Neuronal stem cell (in vitro differentiated cells): ENCODE measurements at regions not wholly inside any gene's neighbourhood (a gene's known extent, or its start where the extent isn't known, plus 50 kb on each side); places are given as distances from the start of the nearest gene placed in this dataset.

ENCODE experiments used
- DNase-seq: peaks from one replicate; pipeline ENCODE4 v3.0.0-alpha.2; 2013; ENCODE audit warnings: low spot score
- H2AFZ ChIP-seq: one replicate; pipeline ENCODE4 v1.6.1; 2013; ENCODE audit warnings: mild to moderate bottlenecking, low read length, inconsistent platforms
- H2AK5ac ChIP-seq: 2 replicates; pipeline ENCODE4 v1.6.1; 2013; ENCODE audit warnings: low read depth, mild to moderate bottlenecking, inconsistent platforms, low read length, moderate library complexity, mixed read lengths
- H2BK120ac ChIP-seq: 2 replicates; pipeline ENCODE4 v1.6.1; 2013; ENCODE audit warnings: low read depth, mild to moderate bottlenecking, inconsistent platforms, low read length, moderate library complexity, mixed read lengths
- H2BK12ac ChIP-seq: one replicate; pipeline ENCODE4 v1.6.1; 2013; ENCODE audit warnings: low read length, inconsistent platforms
- H2BK15ac ChIP-seq: 2 replicates; pipeline ENCODE4 v1.6.1; 2013; ENCODE audit warnings: mild to moderate bottlenecking, low read length, inconsistent platforms, mixed read lengths
- H2BK5ac ChIP-seq: one replicate; pipeline ENCODE4 v1.6.1; 2013; ENCODE audit warnings: inconsistent platforms, mild to moderate bottlenecking, low read length, moderate library complexity
- H3K14ac ChIP-seq: one replicate; pipeline ENCODE4 v1.6.1; 2013; ENCODE audit warnings: low read length, inconsistent platforms
- H3K18ac ChIP-seq: 2 replicates; pipeline ENCODE4 v1.6.1; 2013; ENCODE audit warnings: low read length, inconsistent platforms
- H3K23ac ChIP-seq: 2 replicates; pipeline ENCODE4 v1.6.1; 2013; ENCODE audit warnings: low read depth, mild to moderate bottlenecking, mixed read lengths, low read length, inconsistent platforms; ENCODE audit not compliant: poor library complexity
- H3K27ac ChIP-seq: replicated peaks from 3 replicates; pipeline ENCODE4 v1.5.1; 2013; ENCODE audit warnings: low read length, inconsistent platforms
- H3K27me3 ChIP-seq, 3 experiments: 2 replicates each; pipeline ENCODE4 v1.6.1; 2013; ENCODE audit warnings: low read length in 3 of 3, mild to moderate bottlenecking in 2 of 3, inconsistent platforms in 1 of 3, low read depth in 1 of 3, mixed read lengths in 1 of 3, moderate library complexity in 1 of 3; ENCODE audit not compliant: control insufficient read depth in 3 of 3, insufficient read depth in 3 of 3
- H3K36me3 ChIP-seq, 2 donors: replicated peaks in 1 of 2; 2 replicates each; pipeline ENCODE4 v1.6.1; 2013; ENCODE audit warnings: low read length in 2 of 2; ENCODE audit not compliant: control insufficient read depth in 2 of 2, insufficient read depth in 2 of 2
- H3K4ac ChIP-seq: 2 replicates; pipeline ENCODE4 v1.6.1; 2013; ENCODE audit warnings: inconsistent platforms, mild to moderate bottlenecking, low read length, moderate library complexity
- H3K4me1 ChIP-seq, 2 donors: 1 replicate in 1 of 2; 2 replicates in 1 of 2; pipeline ENCODE4 v1.6.1; 2013; ENCODE audit warnings: low read length in 2 of 2, low read depth in 1 of 2; ENCODE audit not compliant: control insufficient read depth in 2 of 2, insufficient read depth in 1 of 2
- H3K4me2 ChIP-seq: one replicate; pipeline ENCODE4 v1.6.1; 2013; ENCODE audit warnings: mild to moderate bottlenecking, low read length, inconsistent platforms; ENCODE audit not compliant: insufficient read depth, poor library complexity, severe bottlenecking
- H3K4me3 ChIP-seq, 2 donors: 2 replicates each; pipeline ENCODE4 v1.5.1; 2013; ENCODE audit warnings: low read length in 2 of 2, mild to moderate bottlenecking in 2 of 2, inconsistent platforms in 1 of 2, moderate library complexity in 1 of 2
- H3K79me1 ChIP-seq: one replicate; pipeline ENCODE4 v1.6.1; 2013; ENCODE audit warnings: low read depth, mild to moderate bottlenecking, inconsistent platforms, low read length, moderate library complexity
- H3K9ac ChIP-seq: one replicate; pipeline ENCODE4 v1.6.1; 2013; ENCODE audit warnings: mild to moderate bottlenecking, low read depth, low read length, inconsistent platforms; ENCODE audit not compliant: poor library complexity
- H3K9me3 ChIP-seq, 2 donors: replicated peaks in 1 of 2; 2 replicates each; pipeline versions ENCODE3 to v1.6.1; 2013; ENCODE audit warnings: low read length in 2 of 2, mild to moderate bottlenecking in 2 of 2, inconsistent platforms in 1 of 2, low read depth in 1 of 2, mixed read lengths in 1 of 2, moderate library complexity in 1 of 2; ENCODE audit not compliant: control insufficient read depth in 2 of 2, insufficient read depth in 1 of 2
- H4K8ac ChIP-seq: one replicate; pipeline ENCODE4 v1.6.1; 2013; ENCODE audit warnings: low read depth, mild to moderate bottlenecking, inconsistent platforms, low read length, moderate library complexity
- H4K91ac ChIP-seq: one replicate; pipeline ENCODE4 v1.6.1; 2013; ENCODE audit warnings: low read length, low read depth, mild to moderate bottlenecking, inconsistent platforms; ENCODE audit not compliant: poor library complexity
- WGBS, 2 donors: extraction: QIAGEN DNeasy Blood & Tissue Kit; methylation state at CpG; one replicate each; pipeline ENCODE4 v1.1.7; 2013; ENCODE audit warnings: missing lambda C conversion rate in 2 of 2, mixed read lengths in 1 of 2; ENCODE audit not compliant: insufficient read length in 2 of 2, insufficient replicate concordance in 1 of 2; ENCODE audit errors: extremely low coverage in 2 of 2; 5-methylcytosine and 5-hydroxymethylcytosine counted together

DNA sequence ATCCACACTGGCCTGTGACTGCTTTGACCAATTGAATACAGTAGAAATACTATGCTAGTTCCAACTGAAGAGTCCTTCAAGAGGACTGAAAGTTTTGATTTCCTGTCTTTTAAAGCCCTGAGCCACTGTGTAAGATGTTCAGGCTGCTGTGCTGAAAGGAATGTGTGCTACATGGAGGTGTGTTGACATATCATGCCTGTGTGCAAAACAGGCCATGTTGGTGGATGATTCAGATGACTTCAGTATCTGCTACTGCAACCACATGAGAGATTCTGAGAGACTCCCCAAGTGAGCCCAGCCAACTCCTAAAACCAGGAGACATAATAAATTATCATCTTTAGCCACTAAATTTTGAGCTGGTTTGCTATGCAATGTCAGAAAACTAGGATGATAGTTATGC, 662.9 kb downstream of the ZEB2 start:
- Histone ChIP-seq H3K4me3 (no peak overlapping the region), H3K18ac (no peak overlapping the region), H3K14ac (no peak overlapping the region), H3K27me3 (no peaks in the 10 kb centered on the region), H2BK5ac (no peak overlapping the region), H3K27ac (no peak overlapping the region), H3K9me3 (no peaks in the 10 kb centered on the region), H3K23ac (no peak overlapping the region), H3K4ac (no peak overlapping the region), H2BK15ac (no peak overlapping the region), H3K4me1 (no peaks in the 10 kb centered on the region), H3K9ac (no peak overlapping the region), H4K91ac (no peak overlapping the region), H3K4me2 (no peak overlapping the region), H2BK120ac (no peak overlapping the region), H2AFZ (no peak overlapping the region), H2BK12ac (no peak overlapping the region), H3K36me3 (no peaks in the 10 kb centered on the region), H3K79me1 (no peaks in the 10 kb centered on the region), H4K8ac (no peak overlapping the region), H2AK5ac (no peak overlapping the region)
- no peak for DNase-seq

DNA sequence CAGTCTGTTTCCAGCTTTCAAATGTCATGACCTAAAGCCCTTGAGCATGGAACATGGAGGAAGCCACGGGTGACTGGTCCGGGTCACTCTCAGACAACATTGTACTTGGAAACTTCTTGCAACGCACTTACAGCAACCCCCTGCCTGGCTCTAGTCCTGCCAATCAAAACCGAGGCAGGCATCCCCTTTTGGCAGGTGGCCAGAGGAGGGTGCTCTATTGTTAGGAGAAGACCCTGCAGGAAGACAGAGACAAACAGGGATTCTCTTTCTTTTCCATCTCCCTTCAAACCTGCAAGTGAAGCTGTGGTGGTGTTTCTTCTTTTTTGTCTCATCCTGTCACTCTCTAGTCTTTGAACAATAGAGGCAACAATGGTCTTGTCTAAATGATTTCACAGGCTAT, 667.2 kb downstream of the ZEB2 start:
- Histone ChIP-seq H3K9me3 (no peaks in the 10 kb centered on the region), H2BK12ac (no peak overlapping the region), H3K27ac (no peak overlapping the region), H4K8ac (no peak overlapping the region), H3K23ac (no peak overlapping the region), H2AK5ac (no peak overlapping the region), H3K4me3 (no peak overlapping the region), H3K14ac (no peak overlapping the region), H2AFZ (no peak overlapping the region), H3K36me3 (no peaks in the 10 kb centered on the region), H3K79me1 (no peaks in the 10 kb centered on the region), H3K18ac (no peak overlapping the region), H3K4me1 (no peaks in the 10 kb centered on the region), H3K27me3 (no peaks in the 10 kb centered on the region), H2BK15ac (no peak overlapping the region), H3K4ac (no peak overlapping the region), H3K9ac (no peak overlapping the region), H4K91ac (no peak overlapping the region), H3K4me2 (no peak overlapping the region), H2BK120ac (no peak overlapping the region), H2BK5ac (no peak overlapping the region)
- WGBS, 2 donors: no CpG with 5 or more reads among the region's 4 CpGs
- no peak for DNase-seq

DNA sequence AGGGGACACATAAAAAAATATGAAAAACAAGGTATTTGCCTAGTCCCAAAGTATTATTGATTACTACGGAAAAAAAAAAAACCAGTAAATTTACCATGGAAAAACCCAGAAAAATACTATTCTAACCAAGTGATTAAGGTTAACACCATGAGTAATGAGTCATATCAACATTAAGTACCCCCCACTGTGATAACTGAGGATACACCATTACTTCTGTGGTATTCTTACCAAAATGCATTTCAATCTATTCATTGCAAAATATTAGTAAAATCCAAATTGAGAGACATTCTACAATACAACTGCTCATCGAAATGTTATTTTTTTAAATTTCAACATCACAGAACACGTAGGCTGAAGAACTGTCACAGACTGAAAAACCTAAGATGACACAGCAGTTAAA, 669.8 kb downstream of the ZEB2 start:
- no peak overlapping the region for H3K27ac ChIP-seq
- H3K27me3 ChIP-seq: no peaks in the 10 kb centered on the region
- no peak overlapping the region for H3K14ac ChIP-seq
- no peaks in the 10 kb centered on the region for H3K9me3 ChIP-seq
- H3K4me3 ChIP-seq: no peak overlapping the region
- WGBS, 2 donors: no CpG with 5 or more reads among the region's 3 CpGs
- no peak overlapping the region for H3K18ac ChIP-seq
- no peak overlapping the region for H3K23ac ChIP-seq
- H3K4ac ChIP-seq: no peak overlapping the region
- H2BK12ac ChIP-seq: no peak overlapping the region
- H3K79me1 ChIP-seq: no peaks in the 10 kb centered on the region
- no peak for DNase-seq
- no peak overlapping the region for H2BK120ac ChIP-seq
- no peaks in the 10 kb centered on the region for H3K36me3 ChIP-seq
- H4K8ac ChIP-seq: no peak overlapping the region
- no peak overlapping the region for H2BK15ac ChIP-seq
- no peak overlapping the region for H3K4me2 ChIP-seq
- H2AFZ ChIP-seq: no peak overlapping the region
- H3K4me1 ChIP-seq: no peaks in the 10 kb centered on the region
- H4K91ac ChIP-seq: no peak overlapping the region
- H3K9ac ChIP-seq: no peak overlapping the region
- H2BK5ac ChIP-seq: no peak overlapping the region
- H2AK5ac ChIP-seq: no peak overlapping the region

DNA sequence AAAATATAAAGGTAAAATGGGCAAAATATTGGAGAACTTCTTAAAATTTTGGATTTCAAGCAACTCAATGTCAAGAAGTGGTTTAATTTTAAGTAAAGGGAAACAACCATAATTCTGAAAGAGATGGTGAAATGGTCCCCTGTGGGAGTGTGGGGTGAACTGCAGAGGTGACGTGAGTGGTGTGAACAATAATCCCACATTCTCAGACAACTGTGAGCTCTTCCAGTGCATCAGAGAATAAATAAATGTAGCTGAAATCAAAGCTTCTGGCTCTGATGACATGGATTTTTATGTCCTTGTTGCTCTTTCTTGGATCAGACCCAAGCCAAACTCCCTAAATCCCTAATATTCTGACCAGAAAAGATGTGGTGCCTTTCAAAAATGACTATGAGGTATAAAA, 672.7 kb downstream of the ZEB2 start:
- DNase-seq: no peak
- Histone ChIP-seq H3K4me3 (no peak overlapping the region), H2BK120ac (no peak overlapping the region), H4K91ac (no peak overlapping the region), H3K4ac (no peak overlapping the region), H3K79me1 (no peaks in the 10 kb centered on the region), H2AK5ac (no peak overlapping the region), H3K9me3 (no peaks in the 10 kb centered on the region), H4K8ac (no peak overlapping the region), H3K14ac (no peak overlapping the region), H3K27me3 (no peaks in the 10 kb centered on the region), H3K23ac (no peak overlapping the region), H2BK12ac (no peak overlapping the region), H3K4me2 (no peak overlapping the region), H2AFZ (no peak overlapping the region), H3K9ac (no peak overlapping the region), H3K4me1 (no peaks in the 10 kb centered on the region), H2BK15ac (no peak overlapping the region), H3K18ac (no peak overlapping the region), H3K36me3 (no peaks in the 10 kb centered on the region), H3K27ac (no peak overlapping the region), H2BK5ac (no peak overlapping the region)
- no CpG with 5 or more reads among the region's 1 CpG for WGBS, 2 donors
